ENCODE measurements at regions not wholly inside any gene's neighbourhood (a gene's known extent, or its start where the extent isn't known, plus 50 kb on each side); places are given as distances from the start of the nearest gene placed in this dataset.
A peak's percentile ranks its signal among the peaks of the same experiment; 100 is the strongest.
"Not testable (repeated sequence)": the region's sequence is repeated elsewhere in the genome, so short reads cannot be mapped to it uniquely, and the experiment has no call there.

- Mint-ChIP-seq H3K27ac (no peak overlapping the region), H3K27me3 (no peaks in the 10 kb centered on the region), H3K9me3 (no peaks in the 10 kb centered on the region), H3K4me1 (peaks cover 41% of the 10 kb centered on the region), H3K4me3 (no peak overlapping the region), H3K36me3 (ENCODE audit: low read depth) (no peaks in the 10 kb centered on the region)
- intact Hi-C loops (cut with micrococcal nuclease), result loop anchor here (2.0 to 5.0 kb wide), 4 partner anchors 227 to 1232 kb away; partner anchors contain the start of gene KLF5
- DNase-seq, result no peak
Observed at GRCh38 chr13:74289107-74289506, 154.9 kb upstream of the KLF12 start.

- no peaks in the 10 kb centered on the region for H3K27me3 Mint-ChIP-seq
- peak overlapping the region; percentile 71 for H3K4me3 Mint-ChIP-seq
- H3K27ac Mint-ChIP-seq, result peak overlapping the region; percentile 82
- no peaks in the 10 kb centered on the region for H3K36me3 Mint-ChIP-seq (ENCODE audit: low read depth)
- intact Hi-C loops (cut with micrococcal nuclease), result loop anchor here (1.0 to 5.0 kb wide), 5 partner anchors 226 to 1231 kb away; partner anchors contain the start of gene KLF5
- no peaks in the 10 kb centered on the region for H3K9me3 Mint-ChIP-seq
- H3K4me1 Mint-ChIP-seq, result peaks cover 41% of the 10 kb centered on the region
- DNase-seq, result peak; percentile 69
Observed at GRCh38 chr13:74288361-74288911, 154.2 kb upstream of the KLF12 start.

GRCh38 chr13:74287724-74288169 is 153.5 kb upstream of the KLF12 start:
- intact Hi-C loops (cut with micrococcal nuclease), result loop anchor here (1.0 to 5.0 kb wide), 10 partner anchors 43 to 1230 kb away; partner anchors contain the start of gene KLF5
- H3K36me3 Mint-ChIP-seq (ENCODE audit: low read depth), result no peaks in the 10 kb centered on the region

GRCh38 chr13:74280795-74281490 is 146.7 kb upstream of the KLF12 start:
- peaks cover 17% of the 10 kb centered on the region for H3K4me1 Mint-ChIP-seq
- intact Hi-C loops (cut with micrococcal nuclease), result no loop called here
- no peak for DNase-seq
- H3K9me3 Mint-ChIP-seq, result no peaks in the 10 kb centered on the region
- H3K36me3 Mint-ChIP-seq (ENCODE audit: low read depth), result no peaks in the 10 kb centered on the region
- peaks cover 14% of the 10 kb centered on the region for H3K27me3 Mint-ChIP-seq
- H3K4me3 Mint-ChIP-seq, result no peak overlapping the region
- H3K27ac Mint-ChIP-seq, result no peak overlapping the region

More at GRCh38 chr13:74287724-74288169, 153.5 kb upstream of the KLF12 start:
- Mint-ChIP-seq H3K9me3 (no peaks in the 10 kb centered on the region), H3K27ac (peak overlapping the region; percentile 82), H3K27me3 (no peaks in the 10 kb centered on the region), H3K4me3 (peak overlapping the region; percentile 71), H3K4me1 (peaks cover 41% of the 10 kb centered on the region)
- peak; percentile 91 for DNase-seq

GRCh38 chr13:74280093-74280794 is 146.0 kb upstream of the KLF12 start:
- intact Hi-C loops (cut with micrococcal nuclease), result no loop called here
- Mint-ChIP-seq H3K36me3 (ENCODE audit: low read depth) (no peaks in the 10 kb centered on the region), H3K4me3 (no peak overlapping the region), H3K27ac (no peak overlapping the region), H3K27me3 (peaks cover 14% of the 10 kb centered on the region), H3K9me3 (no peaks in the 10 kb centered on the region), H3K4me1 (peaks cover 15% of the 10 kb centered on the region)
- no peak for DNase-seq

- Mint-ChIP-seq H3K36me3 (ENCODE audit: low read depth) (no peaks in the 10 kb centered on the region), H3K9me3 (no peaks in the 10 kb centered on the region), H3K4me1 (peaks cover 9% of the 10 kb centered on the region), H3K4me3 (no peak overlapping the region), H3K27me3 (peaks cover 14% of the 10 kb centered on the region), H3K27ac (no peak overlapping the region)
- intact Hi-C loops (cut with micrococcal nuclease), result no loop called here
- no peak for DNase-seq
Observed at GRCh38 chr13:74278901-74279300, 144.7 kb upstream of the KLF12 start.

- H3K9me3 Mint-ChIP-seq, result no peaks in the 10 kb centered on the region
- H3K4me1 Mint-ChIP-seq, result peaks cover 2% of the 10 kb centered on the region
- no peaks in the 10 kb centered on the region for H3K36me3 Mint-ChIP-seq (ENCODE audit: low read depth)
- H3K27ac Mint-ChIP-seq, result no peak overlapping the region
- peaks cover 8% of the 10 kb centered on the region for H3K27me3 Mint-ChIP-seq
- no peak for DNase-seq
- no peak overlapping the region for H3K4me3 Mint-ChIP-seq
- intact Hi-C loops (cut with micrococcal nuclease), result no loop called here
Observed at GRCh38 chr13:74274916-74275315, 140.7 kb upstream of the KLF12 start.

GRCh38 chr13:74273581-74273980 is 139.4 kb upstream of the KLF12 start:
- peaks cover 9% of the 10 kb centered on the region for H3K27me3 Mint-ChIP-seq
- H3K4me3 Mint-ChIP-seq, result no peak overlapping the region
- H3K4me1 Mint-ChIP-seq, result peaks cover 2% of the 10 kb centered on the region
- no peak for DNase-seq
- no peak overlapping the region for H3K27ac Mint-ChIP-seq
- intact Hi-C loops (cut with micrococcal nuclease), result no loop called here
- no peaks in the 10 kb centered on the region for H3K36me3 Mint-ChIP-seq (ENCODE audit: low read depth)
- no peaks in the 10 kb centered on the region for H3K9me3 Mint-ChIP-seq

- Mint-ChIP-seq H3K4me3 (no peak overlapping the region), H3K4me1 (peaks cover 2% of the 10 kb centered on the region), H3K27ac (no peak overlapping the region), H3K9me3 (peaks cover 1% of the 10 kb centered on the region), H3K36me3 (ENCODE audit: low read depth) (no peaks in the 10 kb centered on the region), H3K27me3 (peaks cover 8% of the 10 kb centered on the region)
- intact Hi-C loops (cut with micrococcal nuclease), result no loop called here
- no peak for DNase-seq
Observed at GRCh38 chr13:74272826-74273225, 138.6 kb upstream of the KLF12 start.

GRCh38 chr13:74270018-74270417 is 135.8 kb upstream of the KLF12 start:
- Mint-ChIP-seq H3K27me3 (peaks cover 16% of the 10 kb centered on the region), H3K9me3 (peaks cover 23% of the 10 kb centered on the region), H3K4me3 (no peak overlapping the region), H3K27ac (no peak overlapping the region), H3K4me1 (no peaks in the 10 kb centered on the region), H3K36me3 (ENCODE audit: low read depth) (no peaks in the 10 kb centered on the region)
- DNase-seq, result no peak
- intact Hi-C loops (cut with micrococcal nuclease), result no loop called here

- Mint-ChIP-seq H3K36me3 (ENCODE audit: low read depth) (no peaks in the 10 kb centered on the region), H3K9me3 (peaks cover 36% of the 10 kb centered on the region), H3K4me1 (no peaks in the 10 kb centered on the region), H3K27me3 (peaks cover 16% of the 10 kb centered on the region), H3K4me3 (no peak overlapping the region), H3K27ac (no peak overlapping the region)
- intact Hi-C loops (cut with micrococcal nuclease), result no loop called here
- no peak for DNase-seq
Observed at GRCh38 chr13:74266861-74267260, 132.7 kb upstream of the KLF12 start.

GRCh38 chr13:74266309-74266708 is 132.1 kb upstream of the KLF12 start:
- peaks cover 36% of the 10 kb centered on the region for H3K9me3 Mint-ChIP-seq
- H3K36me3 Mint-ChIP-seq (ENCODE audit: low read depth), result no peaks in the 10 kb centered on the region
- no peak overlapping the region for H3K4me3 Mint-ChIP-seq
- no peaks in the 10 kb centered on the region for H3K4me1 Mint-ChIP-seq
- DNase-seq, result no peak
- intact Hi-C loops (cut with micrococcal nuclease), result no loop called here
- peaks cover 16% of the 10 kb centered on the region for H3K27me3 Mint-ChIP-seq
- no peak overlapping the region for H3K27ac Mint-ChIP-seq

GRCh38 chr13:74264333-74264732 is 130.1 kb upstream of the KLF12 start:
- H3K27ac Mint-ChIP-seq, result no peak overlapping the region
- peaks cover 16% of the 10 kb centered on the region for H3K27me3 Mint-ChIP-seq
- intact Hi-C loops (cut with micrococcal nuclease), result no loop called here
- no peaks in the 10 kb centered on the region for H3K36me3 Mint-ChIP-seq (ENCODE audit: low read depth)
- H3K4me1 Mint-ChIP-seq, result peaks cover 3% of the 10 kb centered on the region
- peaks cover 36% of the 10 kb centered on the region for H3K9me3 Mint-ChIP-seq
- DNase-seq, result no peak
- no peak overlapping the region for H3K4me3 Mint-ChIP-seq

GRCh38 chr13:74260420-74260819 is 126.2 kb upstream of the KLF12 start:
- H3K4me3 Mint-ChIP-seq; DNase-seq; intact Hi-C loops (cut with micrococcal nuclease); H3K27me3 Mint-ChIP-seq; H3K36me3 Mint-ChIP-seq (ENCODE audit: low read depth); H3K27ac Mint-ChIP-seq: not testable (repeated sequence)
- Mint-ChIP-seq H3K9me3 (peaks cover 16% of the 10 kb centered on the region), H3K4me1 (peaks cover 13% of the 10 kb centered on the region)

Measured in activated CD4-positive, alpha-beta T cell treated with anti-CD3 and anti-CD28 coated beads, Interleukin-2, amount 10 ng/mL, durations not matched to agents 24 days and 14 days (primary cell).